HG03064 (cell line): ENCODE measurements at regions not wholly inside any gene's neighbourhood (a gene's known extent, or its start where the extent isn't known, plus 50 kb on each side); places are given as distances from the start of the nearest gene placed in this dataset.
"Not testable (repeated sequence)": the region's sequence is repeated elsewhere in the genome, so short reads cannot be mapped to it uniquely, and the experiment has no call there.

Source experiments
- ATAC-seq: cut with Tn5 transposase; IDR thresholded peaks from one replicate; pipeline ENCODE4 v1.9.1; 2021; ENCODE audit warnings: low read depth; ENCODE audit not compliant: unreplicated experiment

GRCh38 chr12:82625523-82625922 lies 61.2 kb upstream of the TMTC2 start:
- no peak for ATAC-seq

GRCh38 chr12:82627799-82628198 lies 58.9 kb upstream of the TMTC2 start:
- peak; percentile 61 for ATAC-seq

- not testable (repeated sequence) for ATAC-seq
Measured at GRCh38 chr12:82634495-82635258, 52.0 kb upstream of the TMTC2 start.

GRCh38 chr12:82635263-82635662 lies 51.4 kb upstream of the TMTC2 start:
- no peak for ATAC-seq
